Epidermal melanocyte (primary cell): ENCODE measurements at regions not wholly inside any gene's neighbourhood (a gene's known extent, or its start where the extent isn't known, plus 50 kb on each side); places are given as distances from the start of the nearest gene placed in this dataset.

Experiments used
- DNase-seq: peaks from one replicate; pipeline ENCODE4 v3.0.0; 2011; ENCODE audit warnings: low spot score; ENCODE audit not compliant: insufficient read length

- DNase-seq = no peak
These were observed 652.8 kb upstream of the SOX11 start for GRCh38 chr2:5039241-5039975.

GRCh38 chr2:5040571-5040970 is 651.6 kb upstream of the SOX11 start:
- DNase-seq = no peak

- DNase-seq = no peak
These were observed 650.7 kb upstream of the SOX11 start for GRCh38 chr2:5041501-5041900.

GRCh38 chr2:5042666-5043440 is 649.3 kb upstream of the SOX11 start:
- DNase-seq = no peak

- no peak for DNase-seq
These were observed 640.9 kb upstream of the SOX11 start for GRCh38 chr2:5051300-5051699.

- DNase-seq = no peak
These were observed 639.3 kb upstream of the SOX11 start for GRCh38 chr2:5052905-5053304.

- no peak for DNase-seq
These were observed 634.3 kb upstream of the SOX11 start for GRCh38 chr2:5057891-5058351.

GRCh38 chr2:5060956-5061355 is 631.2 kb upstream of the SOX11 start:
- no peak for DNase-seq

- DNase-seq = no peak
These were observed 627.5 kb upstream of the SOX11 start for GRCh38 chr2:5064687-5065086.

- no peak for DNase-seq
These were observed 624.4 kb upstream of the SOX11 start for GRCh38 chr2:5067816-5068215.

- no peak for DNase-seq
These were observed 621.9 kb upstream of the SOX11 start for GRCh38 chr2:5070257-5070656.

GRCh38 chr2:5074733-5075132 is 617.5 kb upstream of the SOX11 start:
- DNase-seq = no peak

GRCh38 chr2:5076599-5076998 is 615.6 kb upstream of the SOX11 start:
- no peak for DNase-seq

GRCh38 chr2:5077479-5078089 is 614.6 kb upstream of the SOX11 start:
- DNase-seq = no peak

- DNase-seq = no peak
These were observed 608.8 kb upstream of the SOX11 start for GRCh38 chr2:5083402-5083801.

GRCh38 chr2:5089409-5089808 is 602.8 kb upstream of the SOX11 start:
- DNase-seq = no peak

- no peak for DNase-seq
These were observed 599.1 kb upstream of the SOX11 start for GRCh38 chr2:5093056-5093455.

- no peak for DNase-seq
These were observed 598.7 kb upstream of the SOX11 start for GRCh38 chr2:5093518-5093917.

GRCh38 chr2:5094192-5094591 is 598.0 kb upstream of the SOX11 start:
- no peak for DNase-seq

GRCh38 chr2:5098286-5098685 is 593.9 kb upstream of the SOX11 start:
- no peak for DNase-seq

- no peak for DNase-seq
These were observed 589.4 kb upstream of the SOX11 start for GRCh38 chr2:5102823-5103222.

GRCh38 chr2:5111581-5111980 is 580.6 kb upstream of the SOX11 start:
- DNase-seq = no peak
